ENCODE measurements at regions not wholly inside any gene's neighbourhood (a gene's known extent, or its start where the extent isn't known, plus 50 kb on each side); places are given as distances from the start of the nearest gene placed in this dataset.

DNA sequence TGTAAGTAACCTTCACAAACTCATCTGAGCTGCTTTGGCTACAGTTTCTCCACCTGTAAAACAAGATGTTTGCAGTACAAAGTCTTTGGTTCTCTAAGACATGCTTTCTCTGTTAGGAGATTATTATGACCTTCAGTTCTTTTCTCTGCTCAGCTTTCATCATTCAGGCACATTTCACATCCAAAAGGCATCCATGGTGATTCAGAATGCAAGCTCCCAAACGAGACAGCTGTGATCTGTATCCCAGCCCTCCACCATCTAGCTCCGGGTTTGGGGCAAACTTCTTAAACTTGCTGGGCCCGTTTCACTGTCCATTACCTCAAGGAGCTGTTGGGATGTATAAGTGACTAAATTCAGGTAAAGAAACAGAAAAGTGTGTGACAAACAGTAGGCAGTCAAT, 95.8 kb upstream of the COL1A2 start:
- Histone ChIP-seq H3K27ac (ENCODE audit: low read depth, low read length) (no peak overlapping the region), H3K4me1 (ENCODE audit: insufficient read depth, low read length) (peaks cover 64% of the 10 kb centered on the region), H3K27me3 (ENCODE audit: control insufficient read depth in 1 of 2, insufficient read depth in 2 of 2, low read length in 2 of 2) (no peaks in the 10 kb centered on the region), H3K9ac (ENCODE audit: low read length) (no peak overlapping the region), H3K4me3 (ENCODE audit: low read depth in 1 of 2, low read length in 2 of 2) (no peak overlapping the region), H3K9me3 (ENCODE audit: low read length) (no peaks in the 10 kb centered on the region), H3K36me3 (ENCODE audit: insufficient read depth, low read length) (no peaks in the 10 kb centered on the region)

DNA sequence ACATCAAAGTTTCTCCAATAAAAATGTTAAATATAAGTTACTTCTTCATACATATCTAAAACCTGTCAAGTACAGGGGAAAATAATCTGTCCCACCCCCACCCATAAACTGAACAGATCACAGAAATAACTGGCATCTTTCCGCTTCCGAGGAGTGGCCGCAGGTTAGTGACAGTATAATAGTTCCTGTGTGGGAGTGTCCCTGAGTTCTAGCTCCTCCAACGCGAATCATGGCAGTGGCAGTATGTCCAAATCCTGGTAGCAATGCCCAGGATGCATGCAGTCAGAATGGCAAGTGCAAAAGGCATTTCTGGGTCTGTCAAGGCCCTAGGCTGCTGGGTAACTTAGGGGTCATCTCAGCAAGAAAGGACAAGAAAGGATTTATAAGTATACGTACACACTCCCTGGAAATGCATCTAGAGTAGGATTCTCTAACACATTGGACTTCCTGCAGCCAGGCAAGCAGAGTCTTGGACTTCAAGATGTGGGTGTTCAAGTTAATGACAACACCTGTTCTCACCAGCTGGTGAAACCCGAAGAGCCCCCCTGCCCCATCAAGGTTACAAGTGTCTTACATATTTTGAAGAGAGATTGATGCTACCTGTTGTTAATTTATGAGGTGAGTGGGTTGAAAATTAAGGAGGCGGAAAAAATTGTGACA, 94.4 kb upstream of the COL1A2 start:
- H3K9me3 ChIP-seq (ENCODE audit: low read length), result no peaks in the 10 kb centered on the region
- peak overlapping the region; percentile 19 for H3K27ac ChIP-seq (ENCODE audit: low read depth, low read length)
- no peaks in the 10 kb centered on the region for H3K27me3 ChIP-seq (ENCODE audit: control insufficient read depth in 1 of 2, insufficient read depth in 2 of 2, low read length in 2 of 2)
- H3K4me1 ChIP-seq (ENCODE audit: insufficient read depth, low read length), result peaks cover 70% of the 10 kb centered on the region
- no peak overlapping the region for H3K9ac ChIP-seq (ENCODE audit: low read length)
- H3K36me3 ChIP-seq (ENCODE audit: insufficient read depth, low read length), result no peaks in the 10 kb centered on the region
- H3K4me3 ChIP-seq (ENCODE audit: low read depth in 1 of 2, low read length in 2 of 2), result no peak overlapping the region

DNA sequence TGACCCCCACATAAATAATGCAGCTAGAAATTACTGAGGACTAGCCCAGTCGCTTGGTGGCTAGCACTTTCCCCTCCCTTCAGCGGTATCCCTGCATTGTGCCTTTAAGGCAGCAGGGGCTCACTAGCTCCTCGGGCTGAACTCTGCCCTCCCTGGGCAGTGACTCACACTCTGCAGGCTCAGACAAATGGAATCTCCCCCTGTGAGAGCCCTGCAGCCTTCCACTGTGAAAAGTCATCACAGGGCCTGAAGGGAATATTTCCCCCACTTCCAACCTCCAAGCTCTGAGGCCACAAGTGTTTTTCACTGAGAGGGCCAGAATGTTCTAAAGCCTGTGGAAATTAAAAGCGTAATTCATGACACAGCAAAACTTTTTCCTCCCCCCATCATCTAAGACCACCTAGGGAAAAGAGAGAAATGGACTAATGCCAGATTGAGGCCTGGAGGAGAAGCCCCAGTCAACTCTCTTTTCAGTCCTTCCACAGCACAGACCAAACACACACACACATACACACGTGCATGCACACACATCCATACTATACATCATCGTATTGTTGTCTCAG, 93.6 kb upstream of the COL1A2 start:
- H3K4me3 ChIP-seq (ENCODE audit: low read depth in 1 of 2, low read length in 2 of 2), result peak overlapping the region in 1 of 2 donors; percentile 30
- H3K9ac ChIP-seq (ENCODE audit: low read length), result no peak overlapping the region
- H3K36me3 ChIP-seq (ENCODE audit: insufficient read depth, low read length), result no peaks in the 10 kb centered on the region
- H3K27me3 ChIP-seq (ENCODE audit: control insufficient read depth in 1 of 2, insufficient read depth in 2 of 2, low read length in 2 of 2), result no peaks in the 10 kb centered on the region
- peaks cover 68% of the 10 kb centered on the region for H3K4me1 ChIP-seq (ENCODE audit: insufficient read depth, low read length)
- H3K9me3 ChIP-seq (ENCODE audit: low read length), result no peaks in the 10 kb centered on the region
- H3K27ac ChIP-seq (ENCODE audit: low read depth, low read length), result peak overlapping the region; percentile 29

DNA sequence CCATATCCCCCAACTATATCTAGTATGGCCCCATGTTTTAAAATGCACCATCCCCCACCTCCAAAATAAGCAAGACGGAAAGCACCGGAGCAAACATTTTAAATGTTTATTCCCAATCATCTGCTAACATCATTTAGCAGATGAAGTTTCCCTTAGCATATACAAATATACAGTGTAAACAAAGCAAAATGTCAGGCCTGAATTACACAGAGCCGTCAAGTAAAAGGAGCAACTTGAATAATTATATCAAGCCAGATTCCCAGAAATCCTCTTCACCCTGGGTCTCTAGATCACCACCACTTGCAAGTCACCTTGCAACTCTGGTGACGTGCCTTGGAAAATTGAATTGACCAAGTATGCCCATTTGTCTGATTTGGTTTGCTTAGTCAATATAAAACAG, 91.6 kb upstream of the COL1A2 start:
- peak overlapping the region in 1 of 2 donors; percentile 4 for H3K4me3 ChIP-seq (ENCODE audit: low read depth in 1 of 2, low read length in 2 of 2)
- peaks cover 48% of the 10 kb centered on the region for H3K4me1 ChIP-seq (ENCODE audit: insufficient read depth, low read length)
- no peaks in the 10 kb centered on the region for H3K36me3 ChIP-seq (ENCODE audit: insufficient read depth, low read length)
- no peaks in the 10 kb centered on the region for H3K27me3 ChIP-seq (ENCODE audit: control insufficient read depth in 1 of 2, insufficient read depth in 2 of 2, low read length in 2 of 2)
- H3K9me3 ChIP-seq (ENCODE audit: low read length), result no peaks in the 10 kb centered on the region
- peak overlapping the region; percentile 88 for H3K27ac ChIP-seq (ENCODE audit: low read depth, low read length)
- no peak overlapping the region for H3K9ac ChIP-seq (ENCODE audit: low read length)

DNA sequence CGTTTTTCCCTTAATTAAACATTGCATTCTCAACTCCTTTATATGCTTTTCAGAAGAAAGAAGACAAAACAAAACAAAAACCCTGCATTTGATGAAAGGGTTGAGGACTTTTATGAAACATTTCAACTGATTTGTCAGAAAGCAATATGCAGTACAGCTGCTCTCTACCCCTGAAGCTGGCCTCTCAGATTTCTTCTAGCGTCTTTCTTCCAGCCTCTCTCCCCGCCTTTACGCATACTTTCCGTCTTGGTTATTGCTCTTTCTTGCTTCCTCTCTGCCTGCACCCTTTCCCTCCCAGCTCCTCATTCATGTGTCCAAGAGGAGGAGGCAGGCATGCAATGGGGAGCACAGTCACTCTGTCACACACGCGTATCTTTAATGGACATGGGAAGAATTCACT, 91.0 kb upstream of the COL1A2 start:
- peak overlapping the region in 1 of 2 donors; percentile 25 for H3K4me3 ChIP-seq (ENCODE audit: low read depth in 1 of 2, low read length in 2 of 2)
- H3K9me3 ChIP-seq (ENCODE audit: low read length), result no peaks in the 10 kb centered on the region
- H3K9ac ChIP-seq (ENCODE audit: low read length), result no peak overlapping the region
- H3K4me1 ChIP-seq (ENCODE audit: insufficient read depth, low read length), result peaks cover 45% of the 10 kb centered on the region
- H3K27ac ChIP-seq (ENCODE audit: low read depth, low read length), result peak overlapping the region; percentile 88
- no peaks in the 10 kb centered on the region for H3K27me3 ChIP-seq (ENCODE audit: control insufficient read depth in 1 of 2, insufficient read depth in 2 of 2, low read length in 2 of 2)
- no peaks in the 10 kb centered on the region for H3K36me3 ChIP-seq (ENCODE audit: insufficient read depth, low read length)

DNA sequence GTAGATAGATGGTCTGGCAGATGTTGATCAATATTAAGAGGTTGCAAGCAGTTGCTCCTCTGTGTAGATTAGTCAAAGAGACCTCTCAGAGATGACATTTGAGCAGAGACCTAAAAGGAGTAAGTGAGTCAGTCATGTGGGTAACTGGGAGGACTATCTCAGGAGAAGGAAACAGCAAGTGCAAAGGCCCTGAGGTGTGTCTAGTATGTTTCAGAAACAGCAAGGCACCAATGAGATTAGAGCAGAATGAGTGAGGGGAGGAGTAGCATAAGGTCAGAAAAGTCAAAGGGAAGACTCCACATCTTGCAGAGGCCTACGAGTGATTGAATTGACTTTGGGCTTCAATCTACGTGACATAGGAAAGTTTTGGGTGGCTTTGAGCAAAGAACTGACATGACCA, 89.8 kb upstream of the COL1A2 start:
- Histone ChIP-seq H3K9me3 (ENCODE audit: low read length) (no peaks in the 10 kb centered on the region), H3K4me1 (ENCODE audit: insufficient read depth, low read length) (peaks cover 45% of the 10 kb centered on the region), H3K4me3 (ENCODE audit: low read depth in 1 of 2, low read length in 2 of 2) (no peak overlapping the region), H3K36me3 (ENCODE audit: insufficient read depth, low read length) (no peaks in the 10 kb centered on the region), H3K27me3 (ENCODE audit: control insufficient read depth in 1 of 2, insufficient read depth in 2 of 2, low read length in 2 of 2) (no peaks in the 10 kb centered on the region), H3K9ac (ENCODE audit: low read length) (no peak overlapping the region), H3K27ac (ENCODE audit: low read depth, low read length) (no peak overlapping the region)

DNA sequence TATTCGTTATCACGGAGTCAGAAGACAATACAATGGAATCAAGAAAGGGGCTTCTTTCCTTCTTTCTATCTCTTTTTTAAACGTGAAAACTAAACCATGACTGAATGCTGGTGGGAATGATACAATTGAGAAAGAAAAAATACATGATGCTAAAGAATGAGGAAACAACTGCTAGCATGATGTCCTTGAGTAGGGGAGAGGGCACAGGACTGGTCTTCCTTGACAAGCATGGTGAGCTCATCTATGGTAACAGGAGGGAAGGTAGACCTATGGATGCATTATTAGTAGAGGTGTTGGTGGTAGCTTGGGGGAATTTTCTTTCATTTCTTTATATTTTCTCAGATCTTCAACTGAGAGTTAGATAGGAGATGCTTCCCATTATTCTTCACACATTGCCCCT, 88.9 kb upstream of the COL1A2 start:
- Histone ChIP-seq H3K27ac (ENCODE audit: low read depth, low read length) (no peak overlapping the region), H3K4me3 (ENCODE audit: low read depth in 1 of 2, low read length in 2 of 2) (no peak overlapping the region), H3K9ac (ENCODE audit: low read length) (no peak overlapping the region), H3K9me3 (ENCODE audit: low read length) (no peaks in the 10 kb centered on the region), H3K27me3 (ENCODE audit: control insufficient read depth in 1 of 2, insufficient read depth in 2 of 2, low read length in 2 of 2) (no peaks in the 10 kb centered on the region), H3K36me3 (ENCODE audit: insufficient read depth, low read length) (no peaks in the 10 kb centered on the region), H3K4me1 (ENCODE audit: insufficient read depth, low read length) (peaks cover 37% of the 10 kb centered on the region)

DNA sequence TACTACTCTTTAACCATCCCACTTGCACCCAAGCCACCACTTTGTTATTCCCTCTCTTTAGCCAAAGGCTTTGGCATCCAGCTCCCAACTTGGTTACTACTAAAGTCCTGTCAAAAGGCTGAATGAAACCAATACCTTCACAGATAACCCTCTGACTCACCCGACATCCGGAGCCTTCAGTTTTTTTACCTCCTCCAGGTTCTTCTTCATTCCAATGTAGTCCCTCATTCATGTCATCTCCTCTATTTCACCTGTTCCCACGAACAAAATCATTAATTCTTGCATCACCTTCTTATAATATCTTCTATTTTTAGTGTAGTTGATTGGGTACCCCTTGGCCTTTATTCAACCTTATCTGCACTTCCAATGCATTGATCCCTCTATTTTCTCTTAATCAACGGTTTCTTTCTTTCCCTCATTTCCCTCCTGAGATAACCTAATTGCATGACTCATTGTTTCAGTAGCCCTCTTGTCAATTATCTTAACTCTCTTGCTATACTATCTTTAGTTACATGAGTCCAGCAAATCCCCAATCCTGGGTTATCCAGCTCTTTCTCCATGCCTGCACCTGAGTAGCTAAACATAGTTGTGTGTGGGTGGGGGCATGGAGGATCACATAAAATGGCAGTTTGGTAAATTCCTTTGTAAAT, 87.2 kb upstream of the COL1A2 start:
- H3K4me3 ChIP-seq (ENCODE audit: low read depth in 1 of 2, low read length in 2 of 2), result no peak overlapping the region
- H3K36me3 ChIP-seq (ENCODE audit: insufficient read depth, low read length), result no peaks in the 10 kb centered on the region
- H3K4me1 ChIP-seq (ENCODE audit: insufficient read depth, low read length), result peaks cover 21% of the 10 kb centered on the region
- no peak overlapping the region for H3K27ac ChIP-seq (ENCODE audit: low read depth, low read length)
- H3K27me3 ChIP-seq (ENCODE audit: control insufficient read depth in 1 of 2, insufficient read depth in 2 of 2, low read length in 2 of 2), result no peaks in the 10 kb centered on the region
- no peak overlapping the region for H3K9ac ChIP-seq (ENCODE audit: low read length)
- no peaks in the 10 kb centered on the region for H3K9me3 ChIP-seq (ENCODE audit: low read length)

DNA sequence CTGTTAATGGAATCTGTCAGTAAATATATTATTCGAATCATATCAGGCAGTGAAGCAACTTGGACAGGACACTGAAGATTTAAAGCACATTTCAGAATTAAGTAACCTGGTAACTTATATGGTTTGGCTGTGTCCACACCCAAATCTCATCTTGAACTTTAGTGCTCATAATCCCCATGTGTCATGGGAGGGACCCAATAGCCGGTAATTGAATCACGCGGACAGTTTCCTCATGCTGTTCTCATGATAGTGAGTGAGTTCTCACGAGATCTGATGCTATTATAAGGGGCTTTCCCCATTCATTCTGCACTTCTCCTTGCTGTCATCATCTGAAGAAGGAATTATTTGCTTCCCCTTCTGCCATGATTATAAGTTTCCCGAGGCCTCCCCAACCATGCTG, 83.2 kb upstream of the COL1A2 start:
- Histone ChIP-seq H3K36me3 (ENCODE audit: insufficient read depth, low read length) (no peaks in the 10 kb centered on the region), H3K4me1 (ENCODE audit: insufficient read depth, low read length) (no peaks in the 10 kb centered on the region), H3K9ac (ENCODE audit: low read length) (no peak overlapping the region), H3K27ac (ENCODE audit: low read depth, low read length) (no peak overlapping the region), H3K9me3 (ENCODE audit: low read length) (no peaks in the 10 kb centered on the region), H3K27me3 (ENCODE audit: control insufficient read depth in 1 of 2, insufficient read depth in 2 of 2, low read length in 2 of 2) (no peaks in the 10 kb centered on the region), H3K4me3 (ENCODE audit: low read depth in 1 of 2, low read length in 2 of 2) (no peak overlapping the region)

DNA sequence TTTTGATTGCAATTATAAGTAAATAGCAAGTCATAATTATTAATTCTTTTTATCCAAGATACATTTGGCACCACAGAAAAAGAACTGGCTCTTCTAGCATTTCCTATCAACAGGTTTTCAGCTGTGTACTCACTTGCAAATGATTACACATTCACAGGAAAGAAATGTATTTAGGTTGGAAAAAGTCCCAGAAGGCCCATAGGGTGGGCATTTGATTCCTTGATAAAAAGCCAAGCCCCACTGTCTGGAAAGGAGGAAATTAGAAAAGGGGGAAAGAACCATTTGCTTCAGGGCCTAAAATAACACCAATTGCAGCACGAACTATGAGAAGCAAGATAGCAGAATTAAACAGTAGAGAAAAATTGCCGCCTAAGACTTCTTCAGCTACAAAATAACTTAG, 80.8 kb upstream of the COL1A2 start:
- no peak overlapping the region for H3K9ac ChIP-seq (ENCODE audit: low read length)

DNA sequence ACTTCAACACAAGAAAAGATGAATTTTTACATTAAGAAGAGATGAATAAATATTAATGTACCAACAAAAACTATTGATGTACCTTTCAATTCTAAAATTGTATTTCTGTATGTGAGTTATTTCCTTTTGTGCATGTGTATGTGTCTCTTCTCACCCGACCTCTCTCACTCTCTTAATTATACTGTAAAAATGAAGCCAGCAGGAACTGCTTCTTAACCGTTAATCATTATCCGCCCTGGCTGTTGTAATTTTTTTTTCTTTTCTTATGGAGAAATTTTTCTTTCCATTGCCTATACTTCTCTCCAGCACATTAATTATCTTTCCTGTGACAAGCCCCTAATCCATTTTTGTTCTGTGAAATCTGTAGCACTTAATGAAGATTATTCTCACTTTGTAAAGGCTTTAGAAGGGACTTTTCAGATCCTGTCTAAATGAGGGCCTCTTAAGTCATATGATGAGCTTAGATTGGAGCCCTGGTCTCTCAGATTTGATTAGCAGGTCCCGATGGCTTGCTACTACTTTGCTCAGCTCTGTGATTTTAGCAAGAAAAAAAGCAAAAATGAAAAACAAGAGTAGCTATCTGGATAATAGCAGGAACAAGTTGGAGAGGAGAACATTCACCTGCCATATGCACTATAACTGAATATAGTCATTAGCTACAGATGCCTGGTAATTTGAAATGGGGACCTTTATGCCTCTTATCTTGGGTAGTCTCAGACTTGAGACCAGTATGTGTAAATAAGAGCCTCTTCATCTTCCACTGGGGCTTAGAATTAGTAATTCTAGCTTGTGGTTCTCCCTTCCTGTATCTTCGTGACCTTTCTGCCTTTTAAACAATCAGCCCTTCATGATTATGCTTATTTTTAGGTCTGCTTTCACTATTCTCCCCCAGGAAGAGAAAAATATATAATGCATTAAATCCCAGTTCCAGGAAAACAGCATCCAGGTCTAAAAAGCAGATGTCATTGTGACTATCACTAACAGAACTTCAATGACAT, 80.0 kb upstream of the COL1A2 start:
- Histone ChIP-seq H3K27ac (ENCODE audit: low read depth, low read length) (no peak overlapping the region), H3K27me3 (ENCODE audit: control insufficient read depth in 1 of 2, insufficient read depth in 2 of 2, low read length in 2 of 2) (no peaks in the 10 kb centered on the region), H3K36me3 (ENCODE audit: insufficient read depth, low read length) (no peaks in the 10 kb centered on the region), H3K9me3 (ENCODE audit: low read length) (no peaks in the 10 kb centered on the region), H3K9ac (ENCODE audit: low read length) (no peak overlapping the region), H3K4me3 (ENCODE audit: low read depth in 1 of 2, low read length in 2 of 2) (no peak overlapping the region), H3K4me1 (ENCODE audit: insufficient read depth, low read length) (no peaks in the 10 kb centered on the region)

More for the DNA sequence above, 80.8 kb upstream of the COL1A2 start:
- Histone ChIP-seq H3K27me3 (ENCODE audit: control insufficient read depth in 1 of 2, insufficient read depth in 2 of 2, low read length in 2 of 2) (no peaks in the 10 kb centered on the region), H3K4me3 (ENCODE audit: low read depth in 1 of 2, low read length in 2 of 2) (no peak overlapping the region), H3K27ac (ENCODE audit: low read depth, low read length) (no peak overlapping the region), H3K36me3 (ENCODE audit: insufficient read depth, low read length) (no peaks in the 10 kb centered on the region), H3K4me1 (ENCODE audit: insufficient read depth, low read length) (no peaks in the 10 kb centered on the region), H3K9me3 (ENCODE audit: low read length) (no peaks in the 10 kb centered on the region)
